ENCODE measurements at regions not wholly inside any gene's neighbourhood (a gene's known extent, or its start where the extent isn't known, plus 50 kb on each side); places are given as distances from the start of the nearest gene placed in this dataset.

GRCh38 chrX:8314881-8315280 lies 143.8 kb upstream of the VCX2 start:
- H3K36me3 ChIP-seq (ENCODE audit: control insufficient read depth, insufficient read depth, low read length), result no peaks in the 10 kb centered on the region
- no peak for DNase-seq (ENCODE audit: extremely low read depth, insufficient read length)
- no peaks in the 10 kb centered on the region for H3K27me3 ChIP-seq (replicated peaks; ENCODE audit: control insufficient read depth, insufficient read depth, low read length)
- TF ChIP-seq CTCF (IDR thresholded peaks at IDR 0.05; ENCODE audit: insufficient read depth, low read length, poor library complexity, severe bottlenecking), result no peak
- H3K4me3 ChIP-seq (replicated peaks; ENCODE audit: low read depth, low read length), result no peak overlapping the region

DNA sequence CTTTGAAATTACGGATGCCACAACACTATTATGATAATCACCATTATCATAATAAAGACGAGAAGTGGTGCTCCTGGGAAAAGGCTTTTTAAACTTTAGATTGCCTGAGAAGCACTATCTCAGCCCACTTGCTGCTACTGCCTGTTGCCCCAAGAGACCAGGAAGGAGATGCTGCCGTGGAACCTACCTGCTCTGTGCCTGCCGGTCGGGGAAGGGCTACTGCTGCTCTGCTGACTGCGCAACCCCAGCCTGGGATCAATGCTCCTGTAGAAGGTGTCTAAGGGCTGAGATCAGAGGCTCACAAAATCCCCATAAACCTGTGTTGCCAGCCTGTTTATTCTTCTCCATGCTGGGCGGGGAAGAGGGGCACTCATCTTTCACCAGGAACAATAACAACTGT lies 145.3 kb upstream of the VCX3B start:
- H3K4me3 ChIP-seq (replicated peaks; ENCODE audit: low read depth, low read length), result no peak overlapping the region

GRCh38 chrX:8323356-8323755 lies 141.3 kb upstream of the VCX3B start:
- TF ChIP-seq CTCF (IDR thresholded peaks at IDR 0.05; ENCODE audit: insufficient read depth, low read length, poor library complexity, severe bottlenecking), result peak; percentile 16
- Histone ChIP-seq H3K27me3 (replicated peaks; ENCODE audit: control insufficient read depth, insufficient read depth, low read length) (no peaks in the 10 kb centered on the region), H3K36me3 (ENCODE audit: control insufficient read depth, insufficient read depth, low read length) (no peaks in the 10 kb centered on the region), H3K4me3 (replicated peaks; ENCODE audit: low read depth, low read length) (no peak overlapping the region)
- DNase-seq (ENCODE audit: extremely low read depth, insufficient read length), result no peak

More for the DNA sequence above, 145.3 kb upstream of the VCX3B start:
- no peak for TF ChIP-seq CTCF (IDR thresholded peaks at IDR 0.05; ENCODE audit: insufficient read depth, low read length, poor library complexity, severe bottlenecking)
- Histone ChIP-seq H3K27me3 (replicated peaks; ENCODE audit: control insufficient read depth, insufficient read depth, low read length) (no peaks in the 10 kb centered on the region), H3K36me3 (ENCODE audit: control insufficient read depth, insufficient read depth, low read length) (no peaks in the 10 kb centered on the region)
- no peak for DNase-seq (ENCODE audit: extremely low read depth, insufficient read length)

DNA sequence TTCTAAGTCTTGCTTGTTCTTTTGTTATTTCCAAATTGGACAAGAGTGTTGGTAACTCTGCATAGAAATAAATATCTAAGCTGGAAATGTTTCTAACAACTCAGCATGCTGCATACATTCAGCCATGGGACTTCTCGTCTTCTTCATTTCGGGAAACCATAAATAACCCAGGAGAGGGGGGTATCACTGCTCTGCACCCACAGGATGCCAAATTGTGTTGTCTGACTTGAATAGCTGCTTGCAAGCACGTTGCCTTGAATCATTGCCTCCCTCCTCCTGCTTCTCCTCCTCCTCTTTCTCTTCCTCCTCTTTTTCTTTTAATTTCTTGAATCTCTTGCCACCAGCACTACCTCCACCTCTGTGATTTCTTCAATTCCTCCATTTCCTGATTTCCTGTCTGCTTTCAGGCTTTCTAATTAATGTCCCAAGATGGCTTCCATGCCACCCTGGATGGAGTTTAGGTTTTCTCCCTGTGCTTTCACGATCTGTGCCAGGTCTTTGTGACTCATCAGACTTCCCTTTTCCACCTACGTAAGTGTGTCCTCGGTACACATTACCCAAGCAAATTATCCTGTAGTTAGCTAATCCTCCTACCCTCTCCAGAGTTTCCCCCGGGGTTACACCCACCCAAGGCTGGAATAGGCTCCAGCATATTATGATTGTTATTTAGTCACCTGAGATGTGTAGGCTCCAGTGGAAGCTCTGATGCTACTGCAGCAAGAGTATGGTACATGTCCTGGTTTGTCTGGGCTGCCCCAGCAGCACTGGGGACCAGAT lies 122.6 kb upstream of the VCX3B start:
- no peak overlapping the region for H3K4me3 ChIP-seq (replicated peaks; ENCODE audit: low read depth, low read length)
- TF ChIP-seq CTCF (IDR thresholded peaks at IDR 0.05; ENCODE audit: insufficient read depth, low read length, poor library complexity, severe bottlenecking), result no peak
- no peak for DNase-seq (ENCODE audit: extremely low read depth, insufficient read length)
- no peaks in the 10 kb centered on the region for H3K36me3 ChIP-seq (ENCODE audit: control insufficient read depth, insufficient read depth, low read length)
- H3K27me3 ChIP-seq (replicated peaks; ENCODE audit: control insufficient read depth, insufficient read depth, low read length), result no peaks in the 10 kb centered on the region

GRCh38 chrX:8345473-8345872 lies 119.2 kb upstream of the VCX3B start:
- H3K4me3 ChIP-seq (replicated peaks; ENCODE audit: low read depth, low read length), result no peak overlapping the region
- no peak for TF ChIP-seq CTCF (IDR thresholded peaks at IDR 0.05; ENCODE audit: insufficient read depth, low read length, poor library complexity, severe bottlenecking)
- no peak for DNase-seq (ENCODE audit: extremely low read depth, insufficient read length)

More at GRCh38 chrX:8345473-8345872, 119.2 kb upstream of the VCX3B start:
- no peaks in the 10 kb centered on the region for H3K36me3 ChIP-seq (ENCODE audit: control insufficient read depth, insufficient read depth, low read length)
- no peaks in the 10 kb centered on the region for H3K27me3 ChIP-seq (replicated peaks; ENCODE audit: control insufficient read depth, insufficient read depth, low read length)

Data from GM06990 (cell line).